A549 (cell line): ENCODE measurements at regions not wholly inside any gene's neighbourhood (a gene's known extent, or its start where the extent isn't known, plus 50 kb on each side); places are given as distances from the start of the nearest gene placed in this dataset.

Experiments
- ATAC-seq, 2 experiments: fragments of 200-7000 bp in 1 of 2; fragments of >200 bp in 1 of 2; cut with Nextera tagmentation in 1 of 2; cut with Tn5 transposase in 1 of 2; 3 replicates each; pipeline versions ENCODE4 v1.8.0 to v1.9.1; 2018 to 2020; ENCODE audit warnings: mild to moderate bottlenecking in 1 of 2, moderate library complexity in 1 of 2
- CTCF ChIA-PET: fragments of 300-600 bp; sonication (Branson Sonifier 250); formaldehyde crosslinking; extraction: SDS; loops from one replicate; lab custom pipeline; 2021; ENCODE audit warnings: antibody characterized with exemption, inconsistent platforms; lab: Yijun Ruan, JAX
- POLR2A ChIA-PET: fragments of 350-600 bp; formaldehyde crosslinking; extraction: SDS; loops from one replicate; lab custom pipeline; 2021; ENCODE audit warnings: antibody characterized with exemption, inconsistent platforms; lab: Yijun Ruan, JAX
- DNase-seq, 2 experiments: peaks; one replicate each; pipeline versions ENCODE4 v3.0.0 to v3.0.0-alpha.2; 2011 to 2016; ENCODE audit warnings: low read depth in 1 of 2, low spot score in 1 of 2
- FAIRE-seq: peaks from 2 replicates; lab custom pipeline; 2011; peaks lifted over from hg19 to GRCh38; lab: Jason Lieb, UNC
- H3K27ac ChIP-seq, 2 experiments: fragments of >200 bp; sonication (Bioruptor Twin); formaldehyde crosslinking; 3 replicates each; pipeline ENCODE4 v1.5.1; 2016 to 2017
- H3K4me1 ChIP-seq: fragments of >200 bp; sonication (Bioruptor Twin); formaldehyde crosslinking; 3 replicates; pipeline ENCODE4 v1.6.1; 2016
- H3K4me2 ChIP-seq: fragments of >200 bp; sonication (Bioruptor Twin); formaldehyde crosslinking; 3 replicates; pipeline ENCODE4 v1.6.1; 2016
- H3K4me3 ChIP-seq: fragments of >200 bp; sonication (Bioruptor Twin); formaldehyde crosslinking; 3 replicates; pipeline ENCODE4 v1.5.1; 2016
- H3K9me3 ChIP-seq: fragments of >200 bp; sonication (Bioruptor Twin); formaldehyde crosslinking; 3 replicates; pipeline ENCODE4 v1.6.1; 2016
- CBX2 ChIP-seq: fragments of 200-600 bp; sonication (generic); IDR thresholded peaks from 2 replicates; pipeline ENCODE4 v1.6.1; 2016; ENCODE audit warnings: low read depth, mild to moderate bottlenecking, borderline replicate concordance
- CBX8 ChIP-seq: fragments of 200-600 bp; sonication (generic); IDR thresholded peaks from 2 replicates; pipeline ENCODE4 v1.6.1; 2016
- FOSL2 ChIP-seq, 2 experiments: fragments of 450-650 bp in 1 of 2; fragments of >200 bp in 1 of 2; sonication (Bioruptor Twin) in 1 of 2; formaldehyde crosslinking; IDR thresholded peaks; 2 replicates each; pipeline versions ENCODE4 v1.5.0 to v1.6.1; 2016 to 2020; ENCODE audit warnings: mild to moderate bottlenecking in 1 of 2, moderate library complexity in 1 of 2
- HDAC2 ChIP-seq: fragments of 200-600 bp; sonication (generic); IDR thresholded peaks from 2 replicates; pipeline ENCODE4 v1.6.1; 2016
- HEYL ChIP-seq: fragments of 250-450 bp; sonication (Bioruptor Pico); IDR thresholded peaks from 2 replicates; pipeline ENCODE4 v1.8.0; 2021; ENCODE audit warnings: mild to moderate bottlenecking, moderate library complexity
- JUNB ChIP-seq: fragments of >200 bp; sonication (Bioruptor Twin); formaldehyde crosslinking; IDR thresholded peaks from 2 replicates; pipeline ENCODE4 v1.6.1; 2016
- KDM5A ChIP-seq: fragments of 200-600 bp; sonication (generic); IDR thresholded peaks from 2 replicates; pipeline ENCODE4 v1.6.1; 2016; ENCODE audit warnings: antibody characterized with exemption, mild to moderate bottlenecking
- MAZ ChIP-seq: fragments of 150-350 bp; IDR thresholded peaks from 2 replicates; pipeline ENCODE4 v1.6.1; 2014; ENCODE audit warnings: antibody characterized with exemption, low read depth, low read length, borderline replicate concordance
- MYC ChIP-seq: IDR thresholded peaks from 2 replicates; pipeline ENCODE4 v1.6.1; 2012; ENCODE audit warnings: mild to moderate bottlenecking, inconsistent platforms, low read length, improper control_type of control experiment, borderline replicate concordance
- NFE2L2 ChIP-seq: fragments of 150-350 bp; conservative IDR thresholded peaks from 2 replicates; pipeline ENCODE4 v1.6.1; 2014; ENCODE audit warnings: low read length
- NPAS2 ChIP-seq: fragments of 250-450 bp; sonication (Bioruptor Pico); IDR thresholded peaks from 2 replicates; pipeline ENCODE4 v1.8.0; 2022; ENCODE audit warnings: mild to moderate bottlenecking, moderate library complexity, borderline replicate concordance
- POLR2AphosphoS2 ChIP-seq: conservative IDR thresholded peaks from 2 replicates; pipeline ENCODE4 v1.6.1; 2012; ENCODE audit warnings: low read length, improper control_type of control experiment, inconsistent platforms
- RAD21 ChIP-seq, 2 experiments: fragments of >200 bp in 1 of 2; sonication (Bioruptor Twin) in 1 of 2; formaldehyde crosslinking in 1 of 2; IDR thresholded peaks in 1 of 2; conservative IDR thresholded peaks in 1 of 2; 2 replicates in 1 of 2; 3 replicates in 1 of 2; pipeline ENCODE4 v1.6.1; 2012 to 2018; ENCODE audit warnings: inconsistent platforms in 1 of 2
- RFX5 ChIP-seq: fragments of 450-650 bp; IDR thresholded peaks from 2 replicates; pipeline ENCODE4 v1.7.1; 2014; ENCODE audit warnings: antibody characterized with exemption, mild to moderate bottlenecking, moderate library complexity
- SREBF2 ChIP-seq: fragments of 450-650 bp; IDR thresholded peaks from 2 replicates; pipeline ENCODE4 v1.6.1; 2014; ENCODE audit warnings: mild to moderate bottlenecking, moderate library complexity
- TFCP2L1 ChIP-seq: fragments of 250-450 bp; sonication (Bioruptor Pico); IDR thresholded peaks from 2 replicates; pipeline ENCODE4 v1.5.0; 2021; ENCODE audit warnings: mild to moderate bottlenecking
- TP53 ChIP-seq: fragments of 250-450 bp; sonication (Bioruptor Pico); IDR thresholded peaks from 2 replicates; pipeline ENCODE4 v1.5.0; 2021; ENCODE audit warnings: mild to moderate bottlenecking, moderate library complexity
- ZC3H11A ChIP-seq: fragments of 450-650 bp; IDR thresholded peaks from 2 replicates; pipeline ENCODE4 v1.6.1; 2014; ENCODE audit warnings: antibody characterized with exemption, mild to moderate bottlenecking
- ZNF302 ChIP-seq: fragments of 250-450 bp; sonication (Bioruptor Pico); IDR thresholded peaks from 2 replicates; pipeline ENCODE4 v1.9.0; 2021; ENCODE audit warnings: inconsistent platforms, mild to moderate bottlenecking, moderate library complexity
- ZSCAN20 ChIP-seq: fragments of 250-450 bp; sonication (Bioruptor Pico); IDR thresholded peaks from 2 replicates; pipeline ENCODE4 v1.8.0; 2022; ENCODE audit warnings: mild to moderate bottlenecking, moderate library complexity
- WGBS: methylation state at CpG from one replicate; pipeline ENCODE4 v1.1.6; 2017; ENCODE audit errors: missing lambda C conversion rate; 5-methylcytosine and 5-hydroxymethylcytosine counted together
- TF ChIP-seq, protein P1 (sequence below): fragments of >200 bp; sonication (Bioruptor Twin); formaldehyde crosslinking; IDR thresholded peaks from 3 replicates; pipeline ENCODE4 v1.6.1; 2016
- TF ChIP-seq, protein P2 (sequence below): fragments of 250-450 bp; sonication (Bioruptor Pico); IDR thresholded peaks from 2 replicates; pipeline ENCODE4 v1.5.0; 2020; ENCODE audit warnings: low read depth, mild to moderate bottlenecking, moderate library complexity
- TF ChIP-seq, protein P3 (sequence below): fragments of 450-650 bp; IDR thresholded peaks from 2 replicates; pipeline ENCODE4 v1.6.1; 2014; ENCODE audit warnings: antibody characterized with exemption

DNA sequence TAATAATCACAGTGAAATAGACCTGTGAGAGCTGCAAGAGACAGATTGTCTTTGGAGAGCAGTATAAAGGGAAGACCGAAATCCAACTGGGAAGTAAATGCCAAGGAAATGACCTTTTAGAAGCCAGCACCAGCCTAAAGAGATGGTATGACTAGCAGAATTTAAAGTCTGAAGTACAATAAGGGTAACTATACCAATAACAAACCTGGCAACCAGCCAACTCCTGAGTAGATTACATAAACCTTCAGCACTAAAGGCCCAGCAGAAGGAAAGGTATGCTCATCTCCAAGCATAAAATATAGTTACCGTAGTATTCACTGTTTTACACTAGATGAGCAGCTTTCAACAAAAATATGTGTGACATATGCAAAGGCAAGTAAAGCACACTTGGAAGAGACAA is 155.1 kb upstream of the SATB1 start:
- no peak for DNase-seq
- no peak for TF ChIP-seq ZC3H11A
- no peak for TF ChIP-seq TP53 (CRISPR knock-in tag)
- Histone ChIP-seq H3K9me3 (no peaks in the 10 kb centered on the region), H3K27ac (no peak overlapping the region), H3K4me3 (no peak overlapping the region), H3K4me1 (no peaks in the 10 kb centered on the region), H3K4me2 (no peak overlapping the region)
- 0% methylated on average over 2 of the region's 2 CpGs for WGBS
- CTCF ChIA-PET: no interaction called here
- POLR2A ChIA-PET: no interaction called here
- ATAC-seq: no peak
- no peak for FAIRE-seq

DNA sequence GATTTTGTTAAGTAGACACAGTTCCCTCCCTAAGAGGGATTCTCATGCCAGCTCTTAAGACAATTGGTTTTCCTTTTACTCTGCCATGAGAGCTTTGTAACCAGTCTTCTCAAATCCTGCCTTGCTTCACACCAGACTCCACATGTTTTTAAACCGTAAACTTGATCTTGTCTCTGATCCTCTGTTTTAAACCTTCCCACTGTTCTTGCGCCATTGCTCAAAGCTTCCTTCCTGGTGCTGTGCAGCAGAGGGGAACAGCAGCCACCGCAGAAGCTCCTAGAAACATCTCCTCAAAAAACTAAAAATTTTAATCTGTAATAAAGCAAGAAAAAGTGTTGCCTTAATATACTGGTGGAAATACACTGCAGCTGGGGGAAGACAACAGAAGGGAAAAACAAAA is 154.5 kb upstream of the SATB1 start:
- no peak for TF ChIP-seq CBX8
- TF ChIP-seq CBX2: no peak
- no peak for TF ChIP-seq POLR2AphosphoS2
- no peak for TF ChIP-seq NFE2L2
- TF ChIP-seq, protein P1, sequence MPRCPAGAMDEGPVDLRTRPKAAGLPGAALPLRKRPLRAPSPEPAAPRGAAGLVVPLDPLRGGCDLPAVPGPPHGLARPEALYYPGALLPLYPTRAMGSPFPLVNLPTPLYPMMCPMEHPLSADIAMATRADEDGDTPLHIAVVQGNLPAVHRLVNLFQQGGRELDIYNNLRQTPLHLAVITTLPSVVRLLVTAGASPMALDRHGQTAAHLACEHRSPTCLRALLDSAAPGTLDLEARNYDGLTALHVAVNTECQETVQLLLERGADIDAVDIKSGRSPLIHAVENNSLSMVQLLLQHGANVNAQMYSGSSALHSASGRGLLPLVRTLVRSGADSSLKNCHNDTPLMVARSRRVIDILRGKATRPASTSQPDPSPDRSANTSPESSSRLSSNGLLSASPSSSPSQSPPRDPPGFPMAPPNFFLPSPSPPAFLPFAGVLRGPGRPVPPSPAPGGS: no peak
- no peak for TF ChIP-seq RAD21 (conservative IDR thresholded peaks at IDR 0.05 in 1 of 2, IDR thresholded peaks at IDR 0.05 in 1 of 2)
- no peak for TF ChIP-seq MAZ
- TF ChIP-seq MYC: no peak
- TF ChIP-seq ZNF302 (CRISPR knock-in tag): no peak
- no peak for TF ChIP-seq HDAC2
- TF ChIP-seq HEYL (CRISPR knock-in tag): no peak
- TF ChIP-seq TFCP2L1 (CRISPR knock-in tag): no peak
- WGBS: 31% methylated on average over 3 of the region's 3 CpGs
- POLR2A ChIA-PET: no interaction called here
- Histone ChIP-seq H3K9me3 (no peaks in the 10 kb centered on the region), H3K4me1 (no peaks in the 10 kb centered on the region), H3K27ac (no peak overlapping the region), H3K4me2 (no peak overlapping the region), H3K4me3 (no peak overlapping the region)
- CTCF ChIA-PET: no interaction called here
- DNase-seq (no peak), FAIRE-seq (no peak), ATAC-seq (no peak)

DNA sequence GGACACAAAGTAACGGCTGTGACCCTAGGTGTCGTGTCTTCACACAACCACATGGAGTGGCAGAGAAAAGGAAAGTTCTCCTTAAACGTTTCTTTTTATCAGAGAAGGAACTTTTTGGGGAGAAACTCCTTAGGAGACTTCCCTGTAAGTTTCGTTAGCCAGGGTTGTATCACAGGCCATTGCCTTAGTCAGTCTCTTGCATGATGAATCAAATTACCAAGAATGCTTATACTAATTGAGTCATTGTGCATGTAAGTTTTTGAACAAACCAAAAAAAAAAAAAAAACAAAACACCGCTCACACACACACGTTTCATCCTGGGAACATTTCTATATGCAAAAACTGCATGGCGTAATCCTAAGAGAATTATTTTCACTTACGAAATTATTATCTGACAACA is 150.4 kb upstream of the SATB1 start:
- 8% methylated on average over 8 of the region's 8 CpGs for WGBS
- no peak overlapping the region for H3K27ac ChIP-seq
- DNase-seq: no peak
- CTCF ChIA-PET: no interaction called here
- ATAC-seq: no peak
- TF ChIP-seq KDM5A: no peak
- no peak for TF ChIP-seq FOSL2 (IDR thresholded peaks at IDR 0.05)
- no peak for TF ChIP-seq FOSL2 (CRISPR knock-in tag; IDR thresholded peaks at IDR 0.05)
- TF ChIP-seq JUNB: no peak
- no peak for TF ChIP-seq RFX5
- FAIRE-seq: no peak
- no peak overlapping the region for H3K4me3 ChIP-seq
- no peaks in the 10 kb centered on the region for H3K9me3 ChIP-seq
- H3K4me2 ChIP-seq: no peak overlapping the region
- no peaks in the 10 kb centered on the region for H3K4me1 ChIP-seq
- POLR2A ChIA-PET: no interaction called here

DNA sequence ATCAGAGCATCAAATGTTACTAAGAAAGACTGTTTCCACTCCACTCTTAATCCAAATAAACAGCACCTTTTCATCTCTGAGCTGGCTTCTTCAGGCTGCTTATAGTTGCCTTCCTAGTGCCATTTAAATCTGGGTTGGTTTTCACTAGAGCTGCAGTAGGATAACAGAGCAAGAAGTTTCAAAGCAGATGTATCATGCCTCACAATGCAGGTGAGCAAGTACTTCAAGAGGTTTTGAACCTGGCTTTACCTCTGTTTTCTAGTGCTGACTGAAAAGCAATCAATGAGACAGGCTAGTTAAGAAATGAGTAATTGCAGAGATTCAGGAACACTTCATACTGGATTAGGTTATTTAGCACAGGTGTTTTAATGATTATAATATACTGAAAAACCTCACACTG is 147.7 kb upstream of the SATB1 start:
- ChIA-PET CTCF (interaction anchor here (1.0 kb wide), 1 partner anchor 13 kb away, joined by 6 read pairs; no protein-coding TSS in a partner anchor), POLR2A (no interaction called here)
- Histone ChIP-seq H3K4me3 (no peak overlapping the region), H3K4me1 (no peaks in the 10 kb centered on the region), H3K27ac (no peak overlapping the region), H3K4me2 (no peak overlapping the region), H3K9me3 (no peaks in the 10 kb centered on the region)
- no peak for ATAC-seq
- no peak for TF ChIP-seq SREBF2
- TF ChIP-seq ZSCAN20: no peak
- TF ChIP-seq, protein P2, sequence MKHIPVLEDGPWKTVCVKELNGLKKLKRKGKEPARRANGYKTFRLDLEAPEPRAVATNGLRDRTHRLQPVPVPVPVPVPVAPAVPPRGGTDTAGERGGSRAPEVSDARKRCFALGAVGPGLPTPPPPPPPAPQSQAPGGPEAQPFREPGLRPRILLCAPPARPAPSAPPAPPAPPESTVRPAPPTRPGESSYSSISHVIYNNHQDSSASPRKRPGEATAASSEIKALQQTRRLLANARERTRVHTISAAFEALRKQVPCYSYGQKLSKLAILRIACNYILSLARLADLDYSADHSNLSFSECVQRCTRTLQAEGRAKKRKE (CRISPR knock-in tag): no peak
- TF ChIP-seq NPAS2: no peak
- TF ChIP-seq, protein P3, sequence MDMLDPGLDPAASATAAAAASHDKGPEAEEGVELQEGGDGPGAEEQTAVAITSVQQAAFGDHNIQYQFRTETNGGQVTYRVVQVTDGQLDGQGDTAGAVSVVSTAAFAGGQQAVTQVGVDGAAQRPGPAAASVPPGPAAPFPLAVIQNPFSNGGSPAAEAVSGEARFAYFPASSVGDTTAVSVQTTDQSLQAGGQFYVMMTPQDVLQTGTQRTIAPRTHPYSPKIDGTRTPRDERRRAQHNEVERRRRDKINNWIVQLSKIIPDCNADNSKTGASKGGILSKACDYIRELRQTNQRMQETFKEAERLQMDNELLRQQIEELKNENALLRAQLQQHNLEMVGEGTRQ: no peak
- FAIRE-seq: no peak
- DNase-seq: no peak
